ENCODE measurements at regions not wholly inside any gene's neighbourhood (a gene's known extent, or its start where the extent isn't known, plus 50 kb on each side); places are given as distances from the start of the nearest gene placed in this dataset.

DNA sequence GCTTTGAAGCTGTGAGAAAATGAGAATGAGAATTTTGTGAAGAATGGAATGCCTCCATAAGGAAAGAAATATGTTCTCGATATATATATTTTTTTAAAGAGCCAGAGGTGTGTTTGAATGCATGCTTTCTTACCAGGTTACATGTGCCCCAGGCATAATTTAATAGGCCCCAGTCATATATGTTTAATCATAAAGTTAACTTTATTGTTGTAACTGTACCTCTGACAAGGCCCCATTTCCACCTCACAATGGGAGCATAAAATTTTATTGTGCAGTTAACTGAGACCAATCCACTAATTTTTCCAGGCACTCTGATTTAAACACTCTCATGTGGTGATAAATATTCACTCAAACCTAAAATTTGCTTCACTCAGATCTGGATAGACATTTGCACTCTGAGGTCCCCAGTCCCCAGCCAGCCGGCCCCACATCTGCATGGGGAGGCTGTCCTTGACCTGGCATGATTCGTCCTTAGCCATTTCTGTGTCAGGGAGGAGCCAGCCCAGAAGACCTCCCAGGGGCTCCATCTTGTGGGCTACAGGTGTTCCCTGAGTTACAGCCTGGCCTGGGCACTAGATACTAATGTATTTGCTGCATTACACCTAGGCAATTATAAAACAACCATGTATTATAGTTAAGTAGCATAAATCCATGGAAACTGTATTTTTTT lies 245.8 kb downstream of the MTRR start:
- TF ChIP-seq EZH2 (IDR thresholded peaks at IDR 0.05; ENCODE audit: borderline replicate concordance, insufficient read depth, low read length, poor library complexity, severe bottlenecking): no peak
- no peak for TF ChIP-seq POLR2AphosphoS5 (IDR thresholded peaks at IDR 0.05)
- no peak for TF ChIP-seq CTCF (IDR thresholded peaks at IDR 0.05; ENCODE audit: poor library complexity, severe bottlenecking)
- TF ChIP-seq SMC3 (conservative IDR thresholded peaks at IDR 0.05; ENCODE audit: poor library complexity): no peak
- TF ChIP-seq, protein P1, sequence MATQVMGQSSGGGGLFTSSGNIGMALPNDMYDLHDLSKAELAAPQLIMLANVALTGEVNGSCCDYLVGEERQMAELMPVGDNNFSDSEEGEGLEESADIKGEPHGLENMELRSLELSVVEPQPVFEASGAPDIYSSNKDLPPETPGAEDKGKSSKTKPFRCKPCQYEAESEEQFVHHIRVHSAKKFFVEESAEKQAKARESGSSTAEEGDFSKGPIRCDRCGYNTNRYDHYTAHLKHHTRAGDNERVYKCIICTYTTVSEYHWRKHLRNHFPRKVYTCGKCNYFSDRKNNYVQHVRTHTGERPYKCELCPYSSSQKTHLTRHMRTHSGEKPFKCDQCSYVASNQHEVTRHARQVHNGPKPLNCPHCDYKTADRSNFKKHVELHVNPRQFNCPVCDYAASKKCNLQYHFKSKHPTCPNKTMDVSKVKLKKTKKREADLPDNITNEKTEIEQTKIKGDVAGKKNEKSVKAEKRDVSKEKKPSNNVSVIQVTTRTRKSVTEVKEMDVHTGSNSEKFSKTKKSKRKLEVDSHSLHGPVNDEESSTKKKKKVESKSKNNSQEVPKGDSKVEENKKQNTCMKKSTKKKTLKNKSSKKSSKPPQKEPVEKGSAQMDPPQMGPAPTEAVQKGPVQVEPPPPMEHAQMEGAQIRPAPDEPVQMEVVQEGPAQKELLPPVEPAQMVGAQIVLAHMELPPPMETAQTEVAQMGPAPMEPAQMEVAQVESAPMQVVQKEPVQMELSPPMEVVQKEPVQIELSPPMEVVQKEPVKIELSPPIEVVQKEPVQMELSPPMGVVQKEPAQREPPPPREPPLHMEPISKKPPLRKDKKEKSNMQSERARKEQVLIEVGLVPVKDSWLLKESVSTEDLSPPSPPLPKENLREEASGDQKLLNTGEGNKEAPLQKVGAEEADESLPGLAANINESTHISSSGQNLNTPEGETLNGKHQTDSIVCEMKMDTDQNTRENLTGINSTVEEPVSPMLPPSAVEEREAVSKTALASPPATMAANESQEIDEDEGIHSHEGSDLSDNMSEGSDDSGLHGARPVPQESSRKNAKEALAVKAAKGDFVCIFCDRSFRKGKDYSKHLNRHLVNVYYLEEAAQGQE (IDR thresholded peaks at IDR 0.05; ENCODE audit: borderline replicate concordance): no peak
- TF ChIP-seq EP300 (conservative IDR thresholded peaks at IDR 0.05; ENCODE audit: poor library complexity, severe bottlenecking): no peak
- no peak for TF ChIP-seq MXI1 (conservative IDR thresholded peaks at IDR 0.05; ENCODE audit: poor library complexity, severe bottlenecking)
- no peak for TF ChIP-seq TAF1 (IDR thresholded peaks at IDR 0.05; ENCODE audit: low read depth)
- TF ChIP-seq RAD21 (conservative IDR thresholded peaks at IDR 0.05): no peak

Measured in neural cell (in vitro differentiated cells).